ENCODE measurements at regions not wholly inside any gene's neighbourhood (a gene's known extent, or its start where the extent isn't known, plus 50 kb on each side); places are given as distances from the start of the nearest gene placed in this dataset.

DNA sequence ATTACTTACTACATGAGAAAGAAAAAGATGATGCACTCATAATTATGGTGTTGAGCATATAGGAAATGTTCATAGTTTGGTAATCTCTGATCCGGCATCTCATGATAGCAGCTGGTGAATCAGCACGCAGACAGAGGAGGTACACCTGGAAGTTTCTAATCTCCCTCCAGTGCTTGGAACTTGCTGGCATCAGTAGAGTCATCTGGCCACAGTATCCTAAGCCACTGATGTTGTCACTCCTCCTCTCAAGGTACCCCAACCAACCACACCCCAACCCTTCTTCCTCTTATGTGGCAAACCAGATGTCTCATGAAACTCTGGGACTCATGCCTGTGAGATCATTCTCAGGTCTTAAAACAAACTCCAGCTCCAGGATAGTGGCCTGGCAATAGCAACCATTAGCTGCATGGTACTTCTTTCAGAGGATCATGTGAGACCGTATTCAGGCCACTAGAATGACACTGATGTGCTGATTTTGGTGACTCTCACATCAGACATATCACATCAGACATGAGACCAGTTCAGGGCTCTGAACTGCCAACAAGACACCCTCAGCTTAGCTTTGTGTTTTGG is 143.0 kb downstream of the RASSF9 start:
- TF ChIP-seq EZH2 (IDR thresholded peaks at IDR 0.05; ENCODE audit: insufficient read depth, poor library complexity, severe bottlenecking) (no peak), EZH2phosphoT487 (IDR thresholded peaks at IDR 0.05; ENCODE audit: insufficient read depth, low read depth) (no peak)

Measured in GM23248 (cell line).